ENCODE measurements at regions not wholly inside any gene's neighbourhood (a gene's known extent, or its start where the extent isn't known, plus 50 kb on each side); places are given as distances from the start of the nearest gene placed in this dataset.

- TF ChIP-seq CTCF (IDR thresholded peaks at IDR 0.05; ENCODE audit: insufficient read depth, low read depth, low read length) (no peak), EZH2 (IDR thresholded peaks at IDR 0.05; ENCODE audit: insufficient read depth, low read length) (no peak)
Measured at GRCh38 chr6:146898069-146898887, 299.5 kb downstream of the ADGB start.
